ENCODE measurements at regions not wholly inside any gene's neighbourhood (a gene's known extent, or its start where the extent isn't known, plus 50 kb on each side); places are given as distances from the start of the nearest gene placed in this dataset.

- no peak for DNase-seq (ENCODE audit: low read depth in 2 of 2)
Observed at GRCh38 chr12:111310076-111310870, 58.6 kb downstream of the PHETA1 start.

GRCh38 chr12:111309584-111309983, 59.3 kb downstream of the PHETA1 start:
- no peak for DNase-seq (ENCODE audit: low read depth in 2 of 2)

GRCh38 chr12:111308473-111308872, 60.4 kb downstream of the PHETA1 start:
- no peak for DNase-seq (ENCODE audit: low read depth in 2 of 2)

- DNase-seq (ENCODE audit: low read depth in 2 of 2): no peak
Observed at GRCh38 chr12:111304642-111305071, 64.2 kb downstream of the PHETA1 start.

GRCh38 chr12:111303531-111303930, 65.4 kb downstream of the PHETA1 start:
- no peak for DNase-seq (ENCODE audit: low read depth in 2 of 2)

GRCh38 chr12:111298582-111299436, 70.1 kb downstream of the PHETA1 start:
- peak in 1 of 2 experiments; percentile 2 for DNase-seq (ENCODE audit: low read depth in 2 of 2)

GRCh38 chr12:111297703-111298426, 71.0 kb downstream of the PHETA1 start:
- no peak for DNase-seq (ENCODE audit: low read depth in 2 of 2)

- no peak for DNase-seq (ENCODE audit: low read depth in 2 of 2)
Observed at GRCh38 chr12:111296906-111297463, 71.9 kb downstream of the PHETA1 start.

GRCh38 chr12:111295176-111295575, 73.7 kb downstream of the PHETA1 start:
- no peak for DNase-seq (ENCODE audit: low read depth in 2 of 2)

- DNase-seq (ENCODE audit: low read depth in 2 of 2): no peak
Observed at GRCh38 chr12:111293266-111294009, 75.5 kb downstream of the PHETA1 start.

GRCh38 chr12:111291357-111291756, 77.5 kb downstream of the PHETA1 start:
- no peak for DNase-seq (ENCODE audit: low read depth in 2 of 2)

GRCh38 chr12:111288771-111289170, 80.1 kb downstream of the PHETA1 start:
- no peak for DNase-seq (ENCODE audit: low read depth in 2 of 2)

- no peak for DNase-seq (ENCODE audit: low read depth in 2 of 2)
Observed at GRCh38 chr12:111287125-111287900, 81.6 kb downstream of the PHETA1 start.

- no peak for DNase-seq (ENCODE audit: low read depth in 2 of 2)
Observed at GRCh38 chr12:111285200-111285599, 83.7 kb downstream of the PHETA1 start.

GRCh38 chr12:111284709-111285108, 84.2 kb downstream of the PHETA1 start:
- no peak for DNase-seq (ENCODE audit: low read depth in 2 of 2)

- no peak for DNase-seq (ENCODE audit: low read depth in 2 of 2)
Observed at GRCh38 chr12:111283966-111284365, 84.9 kb downstream of the PHETA1 start.

GRCh38 chr12:111283521-111283920, 85.4 kb downstream of the PHETA1 start:
- no peak for DNase-seq (ENCODE audit: low read depth in 2 of 2)

- no peak for DNase-seq (ENCODE audit: low read depth in 2 of 2)
Observed at GRCh38 chr12:111277570-111277969, 91.3 kb downstream of the PHETA1 start.

GRCh38 chr12:111276146-111276545, 92.7 kb downstream of the PHETA1 start:
- DNase-seq (ENCODE audit: low read depth in 2 of 2): no peak

- DNase-seq (ENCODE audit: low read depth in 2 of 2): no peak
Observed at GRCh38 chr12:111275308-111275707, 93.6 kb downstream of the PHETA1 start.

Measured in fibroblast of skin of left biceps (primary cell).